Mesenchymal stem cell (in vitro differentiated cells and primary cell): ENCODE measurements at regions not wholly inside any gene's neighbourhood (a gene's known extent, or its start where the extent isn't known, plus 50 kb on each side); places are given as distances from the start of the nearest gene placed in this dataset.
"Not testable (repeated sequence)": the region's sequence is repeated elsewhere in the genome, so short reads cannot be mapped to it uniquely, and the experiment has no call there.

ENCODE experiments used
- DNase-seq: peaks from one replicate; pipeline ENCODE4 v3.0.0-alpha.2; 2013
- H2AFZ ChIP-seq: one replicate; pipeline ENCODE4 v1.6.1; 2013; ENCODE audit warnings: low read depth, mild to moderate bottlenecking, control low read depth, inconsistent platforms, low read length, moderate library complexity
- H2AK5ac ChIP-seq: 2 replicates; pipeline ENCODE4 v1.6.1; 2013; ENCODE audit warnings: low read length, moderate library complexity, mild to moderate bottlenecking, inconsistent platforms; ENCODE audit not compliant: severe bottlenecking
- H2BK120ac ChIP-seq: one replicate; pipeline ENCODE4 v1.6.1; 2013; ENCODE audit warnings: low read depth, mild to moderate bottlenecking, inconsistent platforms, low read length, moderate library complexity
- H2BK12ac ChIP-seq, 2 experiments: one replicate each; pipeline ENCODE4 v1.6.1; 2013; ENCODE audit warnings: inconsistent platforms in 2 of 2, low read length in 2 of 2, mild to moderate bottlenecking in 2 of 2, moderate library complexity in 2 of 2, control low read depth in 1 of 2
- H2BK15ac ChIP-seq: one replicate; pipeline ENCODE4 v1.6.1; 2013; ENCODE audit warnings: mild to moderate bottlenecking, low read depth, inconsistent platforms; ENCODE audit not compliant: poor library complexity, severe bottlenecking
- H2BK5ac ChIP-seq: 2 replicates; pipeline ENCODE4 v1.6.1; 2013; ENCODE audit warnings: low read depth, mild to moderate bottlenecking, low read length, control low read depth, inconsistent platforms; ENCODE audit not compliant: poor library complexity, severe bottlenecking
- H3K14ac ChIP-seq, 2 experiments: one replicate each; pipeline ENCODE4 v1.6.1; 2013; ENCODE audit warnings: inconsistent platforms in 2 of 2, low read length in 2 of 2, control low read depth in 1 of 2, mild to moderate bottlenecking in 1 of 2, moderate library complexity in 1 of 2
- H3K18ac ChIP-seq, 2 experiments: one replicate each; pipeline ENCODE4 v1.6.1; 2013; ENCODE audit warnings: inconsistent platforms in 2 of 2, low read length in 2 of 2, control low read depth in 1 of 2, low read depth in 1 of 2, mild to moderate bottlenecking in 1 of 2
- H3K23ac ChIP-seq, 2 experiments: one replicate each; pipeline ENCODE4 v1.6.1; 2013; ENCODE audit warnings: inconsistent platforms in 2 of 2, low read length in 2 of 2, mild to moderate bottlenecking in 2 of 2, moderate library complexity in 2 of 2, control low read depth in 1 of 2
- H3K27ac ChIP-seq: 2 replicates; pipeline ENCODE4 v1.5.1; 2013; ENCODE audit warnings: mild to moderate bottlenecking, moderate library complexity, low read length, control low read depth, inconsistent platforms; ENCODE audit not compliant: poor library complexity, severe bottlenecking
- H3K27me3 ChIP-seq, 2 experiments: 2 replicates each; pipeline versions ENCODE4 v1.6.1 to v1.7.0; 2013; ENCODE audit warnings: low read length in 2 of 2, mild to moderate bottlenecking in 2 of 2, moderate library complexity in 2 of 2, control low read depth in 1 of 2, inconsistent platforms in 1 of 2; ENCODE audit not compliant: control insufficient read depth in 1 of 2, insufficient read depth in 1 of 2
- H3K36me3 ChIP-seq, 2 experiments: 2 replicates each; pipeline versions ENCODE4 v1.6.1 to v1.7.0; 2013; ENCODE audit warnings: low read length in 2 of 2, control low read depth in 1 of 2, inconsistent platforms in 1 of 2, low read depth in 1 of 2, mild to moderate bottlenecking in 1 of 2; ENCODE audit not compliant: insufficient read depth in 2 of 2, control insufficient read depth in 1 of 2
- H3K4ac ChIP-seq, 2 experiments: one replicate each; pipeline ENCODE4 v1.6.1; 2013; ENCODE audit warnings: inconsistent platforms in 2 of 2, low read length in 2 of 2, mild to moderate bottlenecking in 2 of 2, moderate library complexity in 2 of 2, control low read depth in 1 of 2, low read depth in 1 of 2
- H3K4me1 ChIP-seq: 2 replicates; pipeline ENCODE4 v1.6.1; 2013; ENCODE audit warnings: low read depth, low read length, control low read depth; ENCODE audit not compliant: control insufficient read depth, insufficient read depth
- H3K4me2 ChIP-seq: 2 replicates; pipeline ENCODE4 v1.6.1; 2013; ENCODE audit warnings: low read length, mild to moderate bottlenecking, inconsistent platforms; ENCODE audit not compliant: poor library complexity, severe bottlenecking
- H3K4me3 ChIP-seq, 2 experiments: 2 replicates each; pipeline versions ENCODE4 v1.5.1 to v1.7.0; 2013; ENCODE audit warnings: low read length in 2 of 2, mild to moderate bottlenecking in 2 of 2, control low read depth in 1 of 2, low read depth in 1 of 2; ENCODE audit not compliant: insufficient read depth in 1 of 2
- H3K79me1 ChIP-seq: replicated peaks from 2 replicates; pipeline ENCODE4 v1.6.1; 2013; ENCODE audit warnings: mild to moderate bottlenecking, control low read depth, low read length, inconsistent platforms; ENCODE audit not compliant: poor library complexity, severe bottlenecking
- H3K9ac ChIP-seq: 2 replicates; pipeline ENCODE4 v1.7.0; 2013; ENCODE audit warnings: mild to moderate bottlenecking, low read length, moderate library complexity
- H3K9me3 ChIP-seq: 2 replicates; pipeline ENCODE4 v1.7.0; 2013; ENCODE audit warnings: mild to moderate bottlenecking, low read length; ENCODE audit not compliant: control insufficient read depth
- H4K8ac ChIP-seq: one replicate; pipeline ENCODE4 v1.6.1; 2013; ENCODE audit warnings: inconsistent platforms, mild to moderate bottlenecking, low read length, moderate library complexity
- H4K91ac ChIP-seq: one replicate; pipeline ENCODE4 v1.6.1; 2013; ENCODE audit warnings: mild to moderate bottlenecking, low read length, inconsistent platforms
- WGBS: methylation state at CpG from one replicate; pipeline ENCODE4 v1.1.7; 2013; ENCODE audit warnings: mixed read lengths; 5-methylcytosine and 5-hydroxymethylcytosine counted together

DNA sequence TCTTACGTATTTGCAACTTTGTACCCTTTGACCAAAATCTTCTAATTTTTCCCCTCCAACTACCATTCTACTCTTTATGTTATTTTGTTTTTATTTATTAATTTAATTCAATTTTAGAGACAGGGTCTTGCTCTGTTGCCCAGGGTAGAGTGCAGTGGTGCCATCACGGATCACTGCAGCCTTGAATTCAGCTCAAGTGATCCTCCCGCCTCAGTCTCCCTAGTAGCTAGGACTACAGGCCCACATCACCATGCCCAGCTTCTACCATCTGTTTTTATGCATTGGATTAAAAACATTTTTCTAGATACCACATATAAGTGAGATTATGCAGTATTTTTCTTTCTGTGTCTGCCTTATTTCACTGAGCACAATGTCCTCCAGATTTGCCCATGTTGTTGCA, 2912.5 kb downstream of the RPIA start:
- H3K27ac ChIP-seq, H2AK5ac ChIP-seq, H2BK15ac ChIP-seq, H3K9me3 ChIP-seq, H4K91ac ChIP-seq, DNase-seq, H3K27me3 ChIP-seq, H3K4me2 ChIP-seq, H2BK5ac ChIP-seq, H3K23ac ChIP-seq, H3K9ac ChIP-seq, H2AFZ ChIP-seq, H2BK12ac ChIP-seq, H3K36me3 ChIP-seq, H3K14ac ChIP-seq, H2BK120ac ChIP-seq, H3K4ac ChIP-seq, H3K18ac ChIP-seq, H3K79me1 ChIP-seq, H4K8ac ChIP-seq, H3K4me1 ChIP-seq, H3K4me3 ChIP-seq: not testable (repeated sequence)
- WGBS: 67% methylated on average over 2 of the region's 3 CpGs

DNA sequence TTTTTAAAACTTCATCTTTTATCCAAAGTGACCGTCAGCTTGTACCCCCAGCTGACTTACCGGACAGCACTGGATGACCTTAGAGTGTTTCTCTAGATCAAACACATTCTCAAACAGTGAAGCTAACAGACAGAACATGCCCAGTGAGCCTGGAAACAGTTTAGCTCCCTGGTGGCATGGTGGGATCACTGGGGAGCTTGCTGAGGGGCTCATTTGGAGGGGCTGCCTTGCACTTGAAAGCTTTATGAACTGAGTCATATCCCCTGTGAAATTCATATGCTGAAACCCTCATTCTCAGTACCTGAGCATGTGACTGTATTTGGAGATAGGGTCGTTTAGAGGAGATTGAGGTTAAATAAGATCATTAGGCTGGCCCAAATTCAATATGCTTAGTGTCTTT, 2913.2 kb downstream of the RPIA start:
- not testable (repeated sequence) for H2BK120ac ChIP-seq, H2BK15ac ChIP-seq, H3K9me3 ChIP-seq, H3K9ac ChIP-seq, DNase-seq, H3K4me1 ChIP-seq, H3K18ac ChIP-seq, H3K14ac ChIP-seq, H3K4ac ChIP-seq, H3K27ac ChIP-seq, H4K8ac ChIP-seq, H2BK12ac ChIP-seq, H3K23ac ChIP-seq, H3K79me1 ChIP-seq, H2BK5ac ChIP-seq, H3K4me3 ChIP-seq, H2AFZ ChIP-seq, H3K36me3 ChIP-seq, H3K4me2 ChIP-seq, H2AK5ac ChIP-seq, H4K91ac ChIP-seq, H3K27me3 ChIP-seq
- WGBS: 100% methylated on average over 1 of the region's 3 CpGs

DNA sequence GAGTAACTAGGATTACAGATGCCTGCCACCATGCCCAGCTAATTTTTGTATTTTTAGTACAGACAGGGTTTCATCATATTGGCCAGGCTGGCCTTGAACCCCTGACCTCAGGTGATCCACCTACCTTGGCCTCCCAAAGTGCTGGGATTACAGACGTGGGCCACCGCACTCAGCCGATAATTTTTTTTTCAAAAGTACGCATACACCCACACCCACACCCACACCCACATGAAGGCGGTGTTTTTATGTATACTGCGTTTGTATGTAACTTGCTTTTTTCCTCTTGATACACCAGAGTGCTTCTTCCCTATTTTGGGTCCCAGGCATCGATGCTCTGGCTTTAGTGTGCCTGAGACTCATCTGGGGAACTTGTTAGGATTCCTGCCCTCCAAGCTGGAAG, 2932.3 kb downstream of the RPIA start:
- H3K9me3 ChIP-seq, H3K4me1 ChIP-seq, H3K14ac ChIP-seq, H2BK120ac ChIP-seq, H3K36me3 ChIP-seq, H3K27me3 ChIP-seq, H4K91ac ChIP-seq, H2AFZ ChIP-seq, H3K23ac ChIP-seq, H2BK5ac ChIP-seq, H2AK5ac ChIP-seq, H2BK12ac ChIP-seq, H3K18ac ChIP-seq, H3K4ac ChIP-seq, H2BK15ac ChIP-seq, H3K9ac ChIP-seq, H3K27ac ChIP-seq, H3K4me3 ChIP-seq, DNase-seq, H3K79me1 ChIP-seq, H4K8ac ChIP-seq, H3K4me2 ChIP-seq: not testable (repeated sequence)
- 91% methylated on average over 5 of the region's 7 CpGs for WGBS

DNA sequence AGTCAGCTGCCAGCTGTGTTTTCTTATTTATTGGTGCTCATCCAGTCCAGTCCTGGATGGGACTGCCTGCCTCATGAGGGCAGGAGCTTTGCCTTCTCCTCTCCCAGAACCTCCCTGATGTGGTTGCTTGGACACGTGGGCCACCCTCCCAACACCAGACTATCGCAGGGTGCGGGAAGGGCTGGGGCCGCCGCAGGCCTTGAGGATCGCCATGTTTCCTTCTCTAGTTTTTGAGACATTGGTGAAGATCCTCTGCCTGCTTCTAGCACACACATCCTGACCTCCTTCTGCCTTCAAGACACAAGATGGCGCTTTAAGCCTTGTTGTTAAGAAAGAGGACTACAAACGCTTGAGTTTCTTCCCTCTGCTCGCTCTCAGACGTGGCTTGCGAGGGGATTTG, 2937.0 kb downstream of the RPIA start:
- not testable (repeated sequence) for H3K4me3 ChIP-seq, H3K27ac ChIP-seq, H3K79me1 ChIP-seq, H3K18ac ChIP-seq, H3K9ac ChIP-seq, H3K36me3 ChIP-seq, H4K91ac ChIP-seq, H2AK5ac ChIP-seq, H3K4me1 ChIP-seq, H4K8ac ChIP-seq, H3K27me3 ChIP-seq, H3K4me2 ChIP-seq, H3K9me3 ChIP-seq, H3K14ac ChIP-seq, H2BK120ac ChIP-seq, H3K4ac ChIP-seq, H3K23ac ChIP-seq, H2BK5ac ChIP-seq, H2AFZ ChIP-seq, DNase-seq, H2BK12ac ChIP-seq, H2BK15ac ChIP-seq
- no CpG with 5 or more reads among the region's 11 CpGs for WGBS
